GOT3 (cell line): ENCODE measurements at regions not wholly inside any gene's neighbourhood (a gene's known extent, or its start where the extent isn't known, plus 50 kb on each side); places are given as distances from the start of the nearest gene placed in this dataset.
"Not testable (repeated sequence)": the region's sequence is repeated elsewhere in the genome, so short reads cannot be mapped to it uniquely, and the experiment has no call there.

Experiments
- DNase-seq: peaks from one replicate; lab custom pipeline; 2025; ENCODE audit warnings: mixed read lengths; lab: John Stamatoyannopoulos, UW

DNA sequence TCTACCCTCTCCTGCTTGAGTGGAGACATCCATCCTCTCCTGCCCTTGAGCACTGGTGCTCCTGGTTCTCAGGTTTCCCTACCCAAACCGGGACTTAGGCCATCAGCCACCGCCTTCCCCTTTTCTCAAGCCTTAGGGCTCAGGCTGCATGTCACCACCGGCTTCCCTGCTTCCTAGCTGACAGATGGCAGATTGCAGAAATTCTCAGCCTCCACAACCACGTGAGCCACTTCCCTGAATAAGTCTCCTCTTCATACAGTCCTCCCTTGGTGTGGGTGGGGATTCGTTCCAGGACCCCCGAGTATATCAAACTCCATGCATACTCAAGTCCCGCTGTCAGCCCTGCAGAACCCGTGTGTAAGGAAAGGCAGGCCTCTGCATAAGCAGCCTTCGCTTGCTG is 203.5 kb upstream of the ZNF32 start:
- no peak for DNase-seq

DNA sequence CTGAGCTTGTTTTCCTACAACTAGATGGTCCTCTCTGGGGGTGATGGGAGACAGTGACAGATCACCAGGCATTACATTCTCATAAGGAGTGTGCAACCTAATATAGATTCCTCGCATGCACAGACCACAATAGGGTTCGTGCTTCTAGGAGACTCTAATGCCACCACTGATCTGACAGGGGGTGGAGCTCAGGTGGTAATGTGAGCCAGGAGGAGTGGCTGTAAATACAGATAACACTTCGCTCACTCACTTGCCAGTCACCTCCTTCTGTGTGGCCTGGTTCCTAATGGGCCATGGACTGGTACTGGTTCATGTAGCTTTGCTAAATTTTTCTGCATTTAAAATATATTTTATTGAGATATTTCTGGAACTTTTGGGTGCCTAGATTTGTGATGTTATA is 202.3 kb upstream of the ZNF32 start:
- no peak for DNase-seq

- DNase-seq = no peak
These were observed 200.9 kb upstream of the ZNF32 start for GRCh38 chr10:43849551-43849950.

- DNase-seq = no peak
These were observed 198.3 kb upstream of the ZNF32 start for GRCh38 chr10:43846968-43847367.

DNA sequence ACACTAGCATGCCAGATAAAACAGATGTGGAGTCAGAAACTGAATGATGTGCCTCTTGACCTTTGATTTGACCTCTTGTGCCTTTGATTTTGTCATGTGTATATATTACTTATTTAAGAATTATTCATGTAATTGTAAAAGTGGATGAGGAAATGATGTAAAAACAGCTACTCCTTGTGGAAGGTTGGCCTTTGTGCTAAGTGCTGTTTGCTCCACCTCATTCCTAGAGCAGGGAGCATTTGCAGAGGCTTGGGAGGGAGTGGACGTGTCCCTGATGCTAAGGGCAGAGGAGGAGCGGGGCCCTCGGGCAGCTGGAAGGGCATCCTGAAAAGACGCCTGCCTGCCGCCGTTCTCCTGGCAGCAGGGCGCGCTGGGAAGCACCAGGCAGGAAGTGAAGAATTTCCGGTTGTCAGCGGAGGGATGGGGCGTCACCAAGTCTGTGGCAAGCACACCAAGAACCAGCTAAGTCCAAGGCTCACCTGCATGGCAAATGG is 197.6 kb upstream of the ZNF32 start:
- no peak for DNase-seq

DNA sequence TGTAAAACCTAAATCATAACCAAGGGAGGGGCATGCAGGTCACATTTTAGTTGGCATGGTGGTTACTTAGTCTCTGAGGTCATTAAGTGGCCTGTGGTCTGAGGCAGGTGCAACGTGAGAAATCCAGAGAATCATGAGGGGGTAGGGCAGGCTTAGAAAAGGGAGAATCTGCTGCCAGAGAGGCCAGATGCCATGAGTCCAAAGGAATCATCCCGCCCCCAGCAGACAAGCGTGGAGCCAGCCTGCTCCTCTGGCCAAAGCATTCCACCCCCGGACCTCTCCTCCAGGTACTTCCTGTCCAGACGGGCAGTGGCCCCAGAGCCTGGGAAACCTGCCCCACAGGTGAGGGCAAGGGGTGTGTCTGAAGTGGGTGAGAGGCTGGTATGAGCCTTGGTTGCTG is 196.4 kb upstream of the ZNF32 start:
- no peak for DNase-seq

- no peak for DNase-seq
These were observed 195.5 kb upstream of the ZNF32 start for GRCh38 chr10:43844221-43844620.

GRCh38 chr10:43843321-43844101 is 194.8 kb upstream of the ZNF32 start:
- no peak for DNase-seq

GRCh38 chr10:43842496-43842895 is 193.8 kb upstream of the ZNF32 start:
- DNase-seq = no peak

DNA sequence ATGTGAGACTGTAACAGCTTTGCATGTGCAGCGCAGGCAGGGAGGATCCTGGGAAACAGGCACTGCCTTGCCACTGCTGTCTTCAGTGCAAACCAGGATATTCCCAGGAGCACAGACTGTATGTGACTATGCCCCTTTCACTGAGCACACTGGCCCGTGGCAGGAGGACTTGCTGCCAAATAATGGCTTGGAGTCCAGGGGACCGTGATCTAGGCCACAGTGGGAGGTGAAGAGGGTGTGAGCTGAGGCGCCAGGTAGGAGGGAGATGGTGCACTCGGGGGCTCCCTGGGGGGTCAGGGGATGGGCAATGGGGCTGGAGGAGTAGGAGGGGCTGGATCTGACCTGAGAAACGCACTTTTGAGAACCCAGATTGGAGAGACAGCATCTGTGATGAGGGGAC is 193.4 kb upstream of the ZNF32 start:
- DNase-seq = no peak

DNA sequence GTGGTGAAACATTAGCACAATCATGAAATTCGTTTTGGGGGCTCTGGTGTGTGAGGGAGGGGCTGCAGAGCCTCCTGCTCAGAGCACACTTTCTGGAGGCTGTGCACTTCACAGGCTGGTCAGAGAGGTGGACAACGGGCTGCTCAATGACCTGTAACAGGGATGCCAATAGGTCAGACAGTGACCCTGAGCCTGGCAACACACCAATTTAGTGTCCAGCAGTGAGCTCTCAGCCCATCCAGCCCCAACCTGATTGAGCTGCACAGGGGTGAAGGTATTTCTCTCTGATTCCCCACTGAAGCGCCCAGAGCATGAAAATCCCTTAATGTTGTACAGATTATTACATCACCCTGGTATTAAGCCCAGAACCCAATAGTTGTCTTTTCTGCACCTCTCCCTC is 191.3 kb upstream of the ZNF32 start:
- DNase-seq = no peak

GRCh38 chr10:43834751-43835150 is 186.1 kb upstream of the ZNF32 start:
- DNase-seq = not testable (repeated sequence)

DNA sequence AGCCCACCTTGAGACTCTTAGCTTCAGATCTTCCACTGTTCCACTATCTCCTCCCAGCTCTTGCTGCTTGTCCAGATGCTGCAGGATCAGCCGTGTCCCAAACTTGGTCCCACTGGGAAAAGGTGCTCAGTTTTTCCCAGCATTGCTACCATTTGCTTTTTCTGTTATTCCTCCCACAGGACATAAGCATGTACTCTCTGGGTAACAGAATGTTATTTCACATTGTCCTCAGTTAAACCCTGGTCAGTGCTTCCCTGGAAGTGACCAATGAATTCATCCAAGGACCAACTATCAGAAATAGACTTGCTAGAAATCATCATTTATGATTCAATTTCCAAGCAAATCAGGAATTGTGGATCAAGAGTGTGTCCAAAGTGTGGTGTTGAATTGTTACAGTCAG is 179.2 kb upstream of the ZNF32 start:
- DNase-seq = no peak

DNA sequence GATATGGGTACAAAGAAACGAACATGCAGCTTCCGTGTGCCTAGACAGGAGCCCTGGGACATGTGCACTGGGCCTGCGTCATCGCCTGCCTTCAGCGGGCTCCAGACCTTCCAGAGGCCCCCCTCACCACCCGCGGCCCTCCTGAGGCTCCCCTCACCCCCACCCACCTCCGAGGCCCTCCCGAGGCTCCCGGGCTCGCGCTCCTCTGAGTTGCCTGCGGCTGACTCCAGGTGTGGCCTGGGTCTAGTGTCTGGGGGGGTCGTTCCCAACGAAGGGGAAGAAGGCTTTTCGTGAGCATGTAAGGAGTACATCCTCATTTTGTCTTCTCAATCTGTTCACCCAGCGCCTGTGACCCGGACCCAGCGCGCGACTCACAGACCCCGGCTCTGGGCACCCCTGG is 177.3 kb upstream of the ZNF32 start:
- no peak for DNase-seq

DNA sequence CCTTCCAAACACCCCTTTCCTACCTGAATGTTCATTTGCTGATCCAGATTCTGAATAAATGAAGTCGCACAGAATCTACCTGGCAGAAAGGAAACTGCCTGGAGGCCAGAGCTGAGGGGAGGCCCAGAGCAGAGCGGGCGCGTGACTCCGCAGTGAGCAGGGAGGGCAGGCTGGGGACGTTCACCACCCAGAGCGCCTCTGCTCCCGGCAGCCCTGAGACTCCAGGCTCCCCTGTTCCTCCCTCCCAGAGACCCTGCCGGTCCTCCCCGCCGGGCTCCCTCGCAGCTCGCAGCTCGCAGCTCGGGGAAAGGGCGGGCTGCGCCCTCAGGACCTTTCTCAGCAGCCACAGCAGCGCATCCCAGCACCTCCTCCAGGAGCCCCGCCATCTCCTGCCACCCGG is 176.7 kb upstream of the ZNF32 start:
- DNase-seq = no peak

DNA sequence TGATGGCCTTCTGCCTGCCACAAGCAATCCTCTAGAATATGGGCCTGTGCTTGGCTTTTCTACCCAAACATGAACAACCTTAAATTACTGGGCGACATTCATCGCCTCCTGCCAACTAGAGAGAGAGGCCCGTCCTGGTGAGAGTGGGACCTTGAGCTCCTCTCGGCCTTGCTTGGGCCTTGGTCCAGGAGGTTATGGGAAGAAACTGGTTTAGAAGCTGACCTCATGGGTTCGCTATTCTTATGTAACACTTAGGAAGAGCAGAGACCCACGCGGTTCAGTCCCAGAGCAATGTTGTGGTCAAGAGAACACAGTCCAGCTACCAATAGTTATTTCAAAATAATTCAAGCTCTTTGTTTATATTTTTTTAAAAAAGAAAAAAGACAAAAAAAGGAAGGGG is 176.3 kb upstream of the ZNF32 start:
- peak; percentile 26 for DNase-seq

DNA sequence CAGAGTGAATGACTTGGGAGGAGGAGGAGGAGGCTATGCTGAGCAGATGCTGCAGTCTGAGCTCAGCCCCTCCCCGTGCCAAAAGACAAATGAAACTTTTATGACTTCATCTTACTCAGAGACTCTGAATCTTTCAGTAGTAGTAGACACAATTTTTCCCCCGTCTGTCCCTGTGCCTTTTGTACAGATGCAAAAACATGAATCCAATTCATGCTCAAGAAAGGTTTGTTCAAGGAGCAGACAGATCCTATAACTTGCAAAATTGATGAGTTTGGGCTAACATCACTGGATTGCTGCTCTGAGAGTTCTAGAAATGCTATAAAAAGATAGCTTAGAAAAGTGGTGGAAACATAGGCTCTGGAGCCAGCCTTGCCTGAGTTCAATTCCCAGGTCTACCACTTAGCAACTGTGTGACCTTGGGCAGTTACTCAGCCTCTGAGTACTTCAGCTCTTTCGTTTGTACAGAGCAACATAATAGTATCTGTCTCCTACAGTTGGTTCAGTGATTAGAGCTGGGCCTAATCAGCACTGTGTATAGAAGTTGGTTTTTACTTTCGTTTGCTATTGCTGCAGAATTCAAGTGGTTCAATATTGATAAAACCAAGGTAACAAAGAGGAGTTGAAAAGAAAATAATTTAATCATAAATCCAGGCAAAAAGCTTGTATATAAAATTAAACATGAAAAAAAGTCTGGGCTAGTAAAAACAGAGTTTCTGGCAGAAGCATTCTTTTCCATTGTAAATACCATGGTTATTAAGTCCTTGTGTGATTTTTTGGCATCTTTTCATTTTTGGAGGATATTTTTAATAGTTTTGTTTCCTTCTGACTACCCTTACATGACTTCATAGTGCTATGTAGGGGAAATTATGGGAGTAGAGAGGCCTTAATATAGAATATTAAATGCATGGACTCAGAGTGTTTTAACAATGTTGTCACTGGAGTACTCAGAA is 174.2 kb upstream of the ZNF32 start:
- DNase-seq = no peak

- DNase-seq = no peak
These were observed 172.4 kb upstream of the ZNF32 start for GRCh38 chr10:43821103-43821502.

- DNase-seq = no peak
These were observed 172.0 kb upstream of the ZNF32 start for GRCh38 chr10:43820663-43821062.

DNA sequence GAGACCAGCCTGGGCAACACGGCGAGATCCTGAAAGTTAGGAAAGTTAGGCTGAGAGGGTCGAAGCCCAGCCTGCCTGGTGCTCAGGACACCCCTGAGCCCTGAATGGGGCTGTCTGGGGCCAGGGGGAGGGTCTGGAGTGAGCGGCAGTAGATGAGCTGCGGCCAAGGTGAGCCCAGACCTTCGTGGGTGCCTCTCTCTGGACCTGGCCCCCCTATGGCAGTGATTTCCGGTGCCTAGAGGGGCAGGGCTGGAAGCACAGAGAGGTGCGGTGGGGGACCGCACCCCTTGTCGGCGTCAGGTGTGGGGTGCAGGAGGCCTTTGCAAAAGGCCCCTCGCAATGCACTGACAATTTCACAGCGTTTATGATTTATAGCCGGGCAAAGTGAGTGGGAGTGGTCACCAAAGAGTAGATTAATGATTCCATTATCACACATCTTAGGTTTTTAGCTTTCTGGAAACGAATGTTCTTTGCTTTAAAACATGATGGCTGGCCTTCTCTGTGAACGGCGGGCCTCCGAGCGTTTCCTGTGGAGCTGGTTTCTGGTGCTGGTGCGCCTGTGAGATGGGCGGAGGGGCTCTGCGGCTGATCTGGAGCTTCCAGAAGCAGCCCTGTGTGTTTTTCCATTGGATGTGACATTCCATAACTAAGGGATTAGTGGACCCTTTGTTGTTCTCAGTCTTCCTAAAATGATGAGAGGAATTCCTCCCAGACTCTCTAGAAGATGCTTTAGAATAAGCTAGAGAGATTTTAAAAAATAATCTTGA is 171.0 kb upstream of the ZNF32 start:
- no peak for DNase-seq

GRCh38 chr10:43818687-43819086 is 170.0 kb upstream of the ZNF32 start:
- no peak for DNase-seq

GRCh38 chr10:43817368-43817767 is 168.7 kb upstream of the ZNF32 start:
- no peak for DNase-seq
